OCI-LY1 (cell line): ENCODE measurements at regions not wholly inside any gene's neighbourhood (a gene's known extent, or its start where the extent isn't known, plus 50 kb on each side); places are given as distances from the start of the nearest gene placed in this dataset.

Source experiments
- H2AFZ ChIP-seq: fragments of 200-600 bp; sonication (generic), shearing (Covaris generic); 2 replicates; pipeline ENCODE4 v1.6.0; 2014; ENCODE audit warnings: antibody characterized with exemption, mild to moderate bottlenecking, low read length
- H3F3A ChIP-seq: fragments of 200-600 bp; sonication (generic), shearing (Covaris generic); 2 replicates; pipeline ENCODE4 v1.6.0; 2014; ENCODE audit warnings: mild to moderate bottlenecking, antibody characterized with exemption, low read length, moderate library complexity; ENCODE audit not compliant: insufficient read depth
- H3K27ac ChIP-seq: fragments of 200-600 bp; sonication (generic); 2 replicates; pipeline ENCODE4 v1.5.1; 2014; ENCODE audit warnings: low read length, mixed run types, mild to moderate bottlenecking, low read depth; ENCODE audit not compliant: poor library complexity, severe bottlenecking
- H3K27me3 ChIP-seq: fragments of 200-600 bp; sonication (generic); 2 replicates; pipeline ENCODE4 v1.6.0; 2014; ENCODE audit warnings: antibody characterized with exemption, mild to moderate bottlenecking, low read length, moderate library complexity; ENCODE audit not compliant: insufficient read depth
- H3K36me3 ChIP-seq: fragments of 200-600 bp; sonication (generic); 2 replicates; pipeline ENCODE4 v1.6.1; 2014; ENCODE audit warnings: mild to moderate bottlenecking, antibody characterized with exemption, low read length, moderate library complexity, mixed read lengths; ENCODE audit not compliant: insufficient read depth
- H3K4me1 ChIP-seq: fragments of 200-600 bp; sonication (generic); 2 replicates; pipeline ENCODE4 v1.5.1; 2014; ENCODE audit warnings: mild to moderate bottlenecking, low read length, moderate library complexity; ENCODE audit not compliant: insufficient read depth, severe bottlenecking
- H3K4me2 ChIP-seq: fragments of 200-600 bp; sonication (generic), shearing (Covaris generic); 2 replicates; pipeline ENCODE4 v1.6.1; 2014; ENCODE audit warnings: low read length
- H3K4me3 ChIP-seq: fragments of 200-600 bp; sonication (generic); 2 replicates; pipeline ENCODE4 v1.5.1; 2014; ENCODE audit warnings: low read length, low read depth, mild to moderate bottlenecking, mixed read lengths; ENCODE audit not compliant: poor library complexity, severe bottlenecking
- H3K79me2 ChIP-seq: fragments of 200-600 bp; shearing (Covaris generic); 2 replicates; pipeline ENCODE4 v1.6.1; 2016; ENCODE audit warnings: mixed run types, low read length, mixed read lengths; ENCODE audit not compliant: insufficient read depth
- H3K9ac ChIP-seq: fragments of 200-600 bp; sonication (generic), shearing (Covaris generic); 2 replicates; pipeline ENCODE4 v1.6.1; 2014; ENCODE audit warnings: mild to moderate bottlenecking, low read length, mixed read lengths
- H3K9me2 ChIP-seq: fragments of 200-600 bp; sonication (generic), shearing (Covaris generic); 2 replicates; pipeline ENCODE4 v1.6.1; 2014; ENCODE audit warnings: low read depth, mild to moderate bottlenecking, low read length, mixed read lengths
- H3K9me3 ChIP-seq: fragments of 200-600 bp; shearing (Covaris generic); 2 replicates; pipeline ENCODE4 v1.6.1; 2014; ENCODE audit warnings: low read length, mixed read lengths
- H4K20me1 ChIP-seq: fragments of 200-600 bp; sonication (generic), shearing (Covaris generic); 2 replicates; pipeline ENCODE4 v1.6.0; 2016; ENCODE audit warnings: mild to moderate bottlenecking, low read length; ENCODE audit not compliant: insufficient read depth
- CTCF ChIP-seq: fragments of 200-600 bp; sonication (generic), shearing (Covaris generic); IDR thresholded peaks from 2 replicates; pipeline ENCODE4 v1.5.1; 2017; ENCODE audit warnings: mild to moderate bottlenecking, antibody characterized with exemption, low read length, moderate library complexity, mixed read lengths
- EZH2 ChIP-seq: fragments of 200-600 bp; sonication (generic), shearing (Covaris generic); IDR thresholded peaks from 2 replicates; pipeline ENCODE4 v1.8.0; 2017; ENCODE audit warnings: borderline replicate concordance, mixed run types, mild to moderate bottlenecking, antibody characterized with exemption, low read length, moderate library complexity, mixed read lengths

DNA sequence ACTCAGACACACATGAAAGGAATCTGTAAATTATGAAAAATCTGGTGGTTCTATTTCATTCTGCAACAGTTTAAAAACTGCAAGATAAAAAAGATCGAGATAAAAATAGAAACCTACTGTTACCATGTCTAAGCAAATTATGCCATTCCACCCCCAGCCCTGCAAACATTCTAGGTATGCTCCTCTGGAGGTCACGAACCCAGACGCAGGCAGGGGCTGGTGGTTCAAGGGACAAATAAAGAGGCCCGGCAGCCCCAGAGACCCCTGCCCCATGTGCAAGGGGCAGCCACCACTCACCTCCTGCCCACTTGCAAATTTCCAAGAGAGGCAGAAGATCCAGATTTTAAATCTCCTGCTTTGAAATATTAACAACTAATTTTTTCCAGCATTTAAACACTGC, 210.5 kb downstream of the ANAPC1 start:
- peak overlapping the region; percentile 1 for H3K4me3 ChIP-seq
- peaks cover 10% of the 10 kb centered on the region; the same call in 1 of the 2 replicates for H3F3A ChIP-seq
- peaks cover 88% of the 10 kb centered on the region for H3K4me1 ChIP-seq
- H3K36me3 ChIP-seq = peaks cover 2% of the 10 kb centered on the region
- no peaks in the 10 kb centered on the region for H3K27me3 ChIP-seq
- TF ChIP-seq EZH2 = no peak
- H3K27ac ChIP-seq = peak overlapping the region; percentile 89
- peak overlapping the region; percentile 49 for H3K9ac ChIP-seq
- H2AFZ ChIP-seq = no peak overlapping the region
- H3K79me2 ChIP-seq = no peaks in the 10 kb centered on the region
- no peaks in the 10 kb centered on the region; the same call in 1 of the 2 replicates for H3K9me3 ChIP-seq
- H3K4me2 ChIP-seq = peak overlapping the region; percentile 42
- no peaks in the 10 kb centered on the region for H3K9me2 ChIP-seq
- no peaks in the 10 kb centered on the region for H4K20me1 ChIP-seq

GRCh38 chr2:111675419-111676194, 208.4 kb downstream of the ANAPC1 start:
- TF ChIP-seq EZH2 (no peak), CTCF (no peak)
- no peak overlapping the region for H2AFZ ChIP-seq

GRCh38 chr2:111676291-111676822, 207.6 kb downstream of the ANAPC1 start:
- H3K9me3 ChIP-seq = no peaks in the 10 kb centered on the region
- peak overlapping the region; percentile 60 for H3K9ac ChIP-seq
- no peaks in the 10 kb centered on the region for H3K27me3 ChIP-seq
- H4K20me1 ChIP-seq = no peaks in the 10 kb centered on the region
- peak overlapping the region; percentile 48 for H3K4me3 ChIP-seq
- H3F3A ChIP-seq = peaks cover 4% of the 10 kb centered on the region; the same call in 1 of the 2 replicates
- H3K9me2 ChIP-seq = no peaks in the 10 kb centered on the region
- peak overlapping the region; percentile 66 for H3K4me2 ChIP-seq
- no peak overlapping the region for H2AFZ ChIP-seq
- H3K4me1 ChIP-seq = peaks cover 69% of the 10 kb centered on the region
- peak overlapping the region; percentile 89 for H3K27ac ChIP-seq
- no peak for TF ChIP-seq CTCF
- no peak for TF ChIP-seq EZH2
- no peaks in the 10 kb centered on the region for H3K36me3 ChIP-seq
- H3K79me2 ChIP-seq = no peaks in the 10 kb centered on the region

More at GRCh38 chr2:111675419-111676194, 208.4 kb downstream of the ANAPC1 start:
- Histone ChIP-seq H3K27ac (peak overlapping the region; percentile 89), H3K9me2 (no peaks in the 10 kb centered on the region), H3K4me2 (peak overlapping the region; percentile 66), H3K27me3 (no peaks in the 10 kb centered on the region), H3F3A (peaks cover 4% of the 10 kb centered on the region; the same call in 1 of the 2 replicates), H3K9ac (peak overlapping the region; percentile 60), H3K9me3 (no peaks in the 10 kb centered on the region), H3K36me3 (no peaks in the 10 kb centered on the region), H3K4me1 (peaks cover 77% of the 10 kb centered on the region), H4K20me1 (no peaks in the 10 kb centered on the region), H3K79me2 (no peaks in the 10 kb centered on the region), H3K4me3 (peak overlapping the region; percentile 48)
